Fibroblast of lung (primary cell): ENCODE measurements at regions not wholly inside any gene's neighbourhood (a gene's known extent, or its start where the extent isn't known, plus 50 kb on each side); places are given as distances from the start of the nearest gene placed in this dataset.

Experiments used
- DNase-seq, 2 donors: peaks; one replicate each; pipeline versions ENCODE4 v3.0.0 to v3.0.0-alpha.2; 2010; ENCODE audit warnings: low read depth in 2 of 2
- H2AFZ ChIP-seq: 2 replicates; pipeline ENCODE4 v1.5.1; 2012; ENCODE audit warnings: low read length, control low read depth, inconsistent platforms
- H3K27ac ChIP-seq: 2 replicates; pipeline ENCODE4 v1.5.1; 2011; ENCODE audit warnings: low read length, control low read depth; ENCODE audit not compliant: insufficient read depth
- H3K27me3 ChIP-seq: 2 replicates; pipeline ENCODE4 v1.5.1; 2011; ENCODE audit warnings: mild to moderate bottlenecking, low read length; ENCODE audit not compliant: control insufficient read depth, insufficient read depth
- H3K36me3 ChIP-seq: 2 replicates; pipeline ENCODE4 v1.5.1; 2011; ENCODE audit warnings: low read length; ENCODE audit not compliant: control insufficient read depth, insufficient read depth
- H3K4me1 ChIP-seq: 2 replicates; pipeline ENCODE4 v1.5.1; 2011; ENCODE audit warnings: low read length; ENCODE audit not compliant: control insufficient read depth, insufficient read depth; ENCODE audit errors: extremely low read depth
- H3K4me2 ChIP-seq: 2 replicates; pipeline ENCODE4 v1.5.1; 2011; ENCODE audit warnings: low read length, control low read depth; ENCODE audit not compliant: insufficient read depth; ENCODE audit errors: extremely low read depth
- H3K4me3 ChIP-seq, 4 experiments: fragments of 200-600 bp in 1 of 4; sonication (generic) in 1 of 4; replicated peaks in 1 of 4; 2 replicates each; pipeline ENCODE4 v1.5.1; 2011 to 2016; ENCODE audit warnings: low read length in 4 of 4, low read depth in 3 of 4, mild to moderate bottlenecking in 3 of 4, control low read depth in 2 of 4, inconsistent platforms in 1 of 4, mixed read lengths in 1 of 4; ENCODE audit not compliant: insufficient read depth in 1 of 4; ENCODE audit errors: control extremely low read depth in 1 of 4
- H3K79me2 ChIP-seq: 2 replicates; pipeline ENCODE4 v1.5.1; 2012; ENCODE audit warnings: mild to moderate bottlenecking, low read length, inconsistent platforms; ENCODE audit not compliant: control insufficient read depth, insufficient read depth
- H3K9ac ChIP-seq: 2 replicates; pipeline ENCODE4 v1.5.1; 2011; ENCODE audit warnings: mild to moderate bottlenecking, low read length, control low read depth; ENCODE audit not compliant: insufficient read depth
- H3K9me3 ChIP-seq: 2 replicates; pipeline ENCODE4 v1.5.1; 2012; ENCODE audit warnings: low read depth, low read length; ENCODE audit not compliant: control insufficient read depth, insufficient read depth
- H4K20me1 ChIP-seq: 2 replicates; pipeline ENCODE4 v1.5.1; 2011; ENCODE audit warnings: low read length; ENCODE audit not compliant: control insufficient read depth, insufficient read depth; ENCODE audit errors: extremely low read depth
- CTCF ChIP-seq, 2 donors: IDR thresholded peaks in 1 of 2; conservative IDR thresholded peaks in 1 of 2; 1 replicate in 1 of 2; 2 replicates in 1 of 2; pipeline ENCODE4 v1.5.1; 2011 to 2012; ENCODE audit warnings: low read length in 2 of 2, control low read depth in 1 of 2, inconsistent platforms in 1 of 2, low read depth in 1 of 2, mild to moderate bottlenecking in 1 of 2
- EZH2 ChIP-seq: IDR thresholded peaks from 2 replicates; pipeline ENCODE4 v1.5.1; 2012; ENCODE audit warnings: low read length, control low read depth, mild to moderate bottlenecking; ENCODE audit errors: missing control alignments

GRCh38 chr4:46450556-46450955 is 60.6 kb upstream of the GABRA2 start:
- Histone ChIP-seq H3K4me3 (no peak overlapping the region), H2AFZ (no peak overlapping the region), H3K4me1 (no peaks in the 10 kb centered on the region), H3K9ac (no peak overlapping the region), H3K36me3 (no peaks in the 10 kb centered on the region), H3K4me2 (no peak overlapping the region), H3K9me3 (no peaks in the 10 kb centered on the region), H3K27ac (no peak overlapping the region), H3K27me3 (no peaks in the 10 kb centered on the region), H4K20me1 (no peaks in the 10 kb centered on the region), H3K79me2 (no peaks in the 10 kb centered on the region)
- no peak for DNase-seq
- no peak for TF ChIP-seq EZH2

- H3K36me3 ChIP-seq, result no peaks in the 10 kb centered on the region
- H3K9me3 ChIP-seq, result no peaks in the 10 kb centered on the region
- H3K27ac ChIP-seq, result no peak overlapping the region
- H2AFZ ChIP-seq, result no peak overlapping the region
- DNase-seq, result peak in 1 of 2 donors; percentile 15
- H3K27me3 ChIP-seq, result no peaks in the 10 kb centered on the region
- no peaks in the 10 kb centered on the region for H3K4me1 ChIP-seq
- H4K20me1 ChIP-seq, result no peaks in the 10 kb centered on the region
- H3K79me2 ChIP-seq, result no peaks in the 10 kb centered on the region
- TF ChIP-seq CTCF (conservative IDR thresholded peaks at IDR 0.05 in 1 of 2, IDR thresholded peaks at IDR 0.05 in 1 of 2; ENCODE audit: low read depth in 1 of 2, low read length in 2 of 2) (no peak), EZH2 (no peak)
- no peak overlapping the region for H3K4me2 ChIP-seq
- no peak overlapping the region for H3K4me3 ChIP-seq
- H3K9ac ChIP-seq, result no peak overlapping the region
Observed at GRCh38 chr4:46445710-46446314, 55.9 kb upstream of the GABRA2 start.

GRCh38 chr4:46444318-46445000 is 54.5 kb upstream of the GABRA2 start:
- Histone ChIP-seq H3K27ac (no peak overlapping the region), H3K27me3 (no peaks in the 10 kb centered on the region), H3K36me3 (no peaks in the 10 kb centered on the region), H3K4me1 (no peaks in the 10 kb centered on the region), H4K20me1 (no peaks in the 10 kb centered on the region), H2AFZ (no peak overlapping the region), H3K4me3 (no peak overlapping the region), H3K79me2 (no peaks in the 10 kb centered on the region), H3K9ac (no peak overlapping the region), H3K9me3 (no peaks in the 10 kb centered on the region), H3K4me2 (no peak overlapping the region)
- TF ChIP-seq EZH2, result no peak
- TF ChIP-seq CTCF (conservative IDR thresholded peaks at IDR 0.05 in 1 of 2, IDR thresholded peaks at IDR 0.05 in 1 of 2; ENCODE audit: low read depth in 1 of 2, low read length in 2 of 2), result no peak
- peak in 1 of 2 donors; percentile 39 for DNase-seq
